CD4-positive, alpha-beta T cell treated with Interleukin-17A for 1 hour (primary cell): ENCODE measurements at regions not wholly inside any gene's neighbourhood (a gene's known extent, or its start where the extent isn't known, plus 50 kb on each side); places are given as distances from the start of the nearest gene placed in this dataset.

Experiments
- DNase-seq: peaks from one replicate; pipeline ENCODE4 v3.0.0-alpha.2; 2020

DNA sequence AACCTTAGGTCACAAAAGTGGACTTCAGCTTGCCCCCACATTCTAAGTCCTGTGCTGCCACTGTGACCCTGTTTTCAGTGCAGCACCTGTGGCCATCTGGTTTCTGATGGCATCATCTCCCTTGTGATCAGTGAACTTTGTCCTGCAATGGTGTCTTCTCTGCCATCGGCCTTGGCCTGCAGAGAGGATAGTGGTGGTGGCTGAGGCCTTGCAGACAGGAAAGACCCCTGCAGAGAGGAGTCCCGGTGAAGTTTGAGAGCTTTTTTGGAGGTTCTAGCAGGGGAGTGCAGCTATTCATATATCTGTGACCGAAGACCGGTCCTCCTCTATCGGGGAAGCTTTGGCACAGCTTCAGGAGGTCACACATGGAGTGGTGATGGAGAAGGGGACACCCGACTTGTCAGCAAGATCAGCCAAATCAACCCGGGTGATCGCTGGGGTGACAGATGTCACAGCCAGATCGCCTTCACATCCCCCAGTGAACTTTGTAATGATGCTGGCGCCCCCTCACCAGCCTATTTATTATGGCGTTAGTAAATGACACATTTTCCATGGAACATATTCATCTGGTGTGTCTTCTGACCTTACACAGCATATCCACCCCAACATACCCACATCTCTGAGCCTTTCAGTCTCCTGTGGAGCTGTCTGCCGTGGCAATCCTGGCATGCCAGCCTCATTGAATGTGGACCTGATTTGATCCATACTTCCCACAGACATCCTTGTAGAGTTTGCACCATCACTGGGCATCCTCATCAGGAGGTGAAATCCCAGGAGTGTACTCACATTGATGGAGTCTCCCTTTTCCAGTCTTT is 136.1 kb downstream of the PAPOLA start:
- no peak for DNase-seq

DNA sequence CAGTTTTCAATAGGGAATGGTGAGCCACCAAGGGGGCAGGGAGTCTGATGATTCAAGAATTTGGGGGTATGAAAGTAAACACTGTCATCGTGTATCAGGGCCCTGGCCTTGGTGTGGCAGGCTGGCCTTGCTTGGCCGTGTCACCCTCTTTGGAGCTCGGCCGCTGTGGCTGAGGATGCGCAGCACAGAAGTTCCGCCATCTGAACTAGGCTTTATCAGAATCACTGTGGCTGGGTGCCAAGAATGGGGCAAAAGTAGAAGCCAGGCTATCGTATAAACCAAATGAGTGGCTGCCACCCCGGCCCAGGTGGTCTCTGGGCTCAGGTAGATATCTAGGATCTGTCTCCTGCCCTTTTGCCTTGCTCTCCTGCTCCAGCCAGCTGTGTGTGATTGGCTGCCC is 137.4 kb downstream of the PAPOLA start:
- DNase-seq: no peak

DNA sequence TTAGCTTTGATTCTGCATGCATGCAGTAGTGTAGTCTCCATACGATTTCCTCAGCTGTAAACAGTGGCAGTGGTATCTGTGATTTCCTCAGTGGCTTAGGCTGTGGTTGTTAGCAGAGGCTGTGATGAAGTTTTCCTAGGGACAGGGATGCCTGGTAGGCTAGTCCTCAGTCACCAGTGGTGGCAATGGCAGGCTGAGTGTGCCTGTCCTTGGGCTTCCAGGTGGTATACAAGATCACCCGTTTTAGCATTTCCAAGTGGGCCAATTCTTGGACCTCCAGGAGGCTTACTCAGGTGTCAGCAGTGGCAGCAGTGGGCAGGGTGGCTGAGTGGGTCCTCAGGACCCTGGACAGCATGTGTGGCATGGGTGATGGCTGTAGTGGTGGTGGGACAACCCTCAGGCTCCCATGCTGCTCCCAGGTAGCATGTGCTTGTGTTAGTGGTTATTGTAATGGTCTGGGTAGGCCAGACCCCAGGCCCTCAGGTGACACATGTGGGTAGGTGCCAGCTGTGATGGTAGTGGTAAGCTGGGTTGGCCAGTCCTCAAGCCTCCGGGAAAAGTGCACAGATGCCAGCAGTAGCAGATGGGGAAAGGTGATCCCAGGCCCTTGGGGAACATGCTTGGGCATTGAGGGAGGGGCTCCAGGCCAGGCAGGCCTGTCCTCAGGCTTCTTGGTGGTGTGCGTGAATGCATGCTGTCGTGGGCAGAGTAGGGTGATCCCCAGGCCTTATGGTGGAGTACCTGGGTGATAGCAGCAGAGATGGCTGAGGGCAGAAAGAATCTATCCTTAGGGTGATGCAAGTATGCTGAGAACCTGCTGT is 146.5 kb downstream of the PAPOLA start:
- no peak for DNase-seq

DNA sequence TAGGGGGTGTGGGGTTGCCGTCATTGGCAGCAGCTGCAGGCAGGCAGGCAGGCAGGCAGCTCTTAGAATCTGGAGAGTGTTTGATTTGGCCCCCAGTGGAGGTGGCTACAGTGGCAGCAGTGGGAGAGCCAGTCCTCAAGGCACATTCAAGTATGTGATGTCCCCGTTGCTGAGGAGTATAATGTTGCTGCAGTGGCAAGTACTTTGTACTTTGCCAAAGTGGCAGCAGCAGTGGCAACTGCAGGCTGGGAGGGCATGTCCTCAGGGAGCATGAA is 147.1 kb downstream of the PAPOLA start:
- no peak for DNase-seq

DNA sequence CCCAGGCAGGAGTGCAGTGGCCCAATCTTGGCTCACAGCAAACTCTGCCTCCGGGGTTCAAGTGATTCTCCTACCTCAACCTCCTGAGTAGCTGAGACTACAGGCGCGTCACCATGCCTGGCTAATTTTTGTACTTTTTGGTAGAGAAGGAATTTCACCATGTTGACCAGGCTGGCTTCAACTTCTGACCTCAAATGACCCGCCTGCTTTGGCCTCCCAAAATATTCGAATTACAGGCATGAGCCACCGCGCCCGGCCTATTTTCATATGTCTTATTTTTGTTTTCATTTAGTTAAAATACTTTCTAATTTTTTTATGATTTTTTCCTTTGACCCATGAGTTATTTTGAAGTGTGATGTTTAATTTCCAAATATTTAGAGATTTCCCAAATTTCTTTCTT is 143.6 kb upstream of the VRK1 start:
- no peak for DNase-seq

DNA sequence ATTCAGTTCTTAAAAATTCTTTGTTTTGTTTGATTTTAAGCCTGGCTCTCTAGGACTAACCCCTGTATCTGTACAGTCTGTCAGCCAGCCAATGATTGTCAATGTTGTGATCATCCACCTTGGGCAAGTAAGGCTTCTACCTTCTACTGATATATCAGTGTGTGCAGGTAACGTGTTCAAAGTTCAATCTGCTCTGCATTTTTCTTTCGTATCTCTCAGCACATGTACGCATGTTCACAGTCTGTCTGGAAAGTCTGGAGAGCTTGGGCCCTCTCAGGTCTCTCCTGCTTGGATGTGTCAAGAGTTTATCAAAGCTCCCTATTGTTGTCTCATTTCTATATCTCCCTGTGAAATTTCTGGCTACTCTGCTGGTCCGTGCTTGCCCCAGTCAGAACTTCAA is 138.6 kb upstream of the VRK1 start:
- DNase-seq: no peak

DNA sequence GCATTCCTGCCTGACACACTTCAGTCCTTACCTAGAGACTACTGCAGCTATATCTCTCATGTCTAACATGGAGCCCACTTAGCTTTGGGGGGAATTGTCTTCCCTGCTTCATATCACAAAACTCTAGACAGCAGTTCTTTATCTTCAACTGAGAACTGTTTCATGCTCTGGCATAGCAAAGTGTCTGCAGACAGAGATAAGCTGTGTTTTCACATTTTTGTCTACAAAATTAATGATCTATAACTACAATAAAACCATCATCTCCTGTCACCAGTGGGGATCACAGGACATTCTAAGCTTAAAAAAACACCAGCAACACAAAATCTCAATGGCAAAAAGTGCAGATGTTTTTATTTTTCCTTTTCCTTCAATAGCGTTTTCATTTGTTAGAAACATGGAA is 137.1 kb upstream of the VRK1 start:
- DNase-seq: no peak

DNA sequence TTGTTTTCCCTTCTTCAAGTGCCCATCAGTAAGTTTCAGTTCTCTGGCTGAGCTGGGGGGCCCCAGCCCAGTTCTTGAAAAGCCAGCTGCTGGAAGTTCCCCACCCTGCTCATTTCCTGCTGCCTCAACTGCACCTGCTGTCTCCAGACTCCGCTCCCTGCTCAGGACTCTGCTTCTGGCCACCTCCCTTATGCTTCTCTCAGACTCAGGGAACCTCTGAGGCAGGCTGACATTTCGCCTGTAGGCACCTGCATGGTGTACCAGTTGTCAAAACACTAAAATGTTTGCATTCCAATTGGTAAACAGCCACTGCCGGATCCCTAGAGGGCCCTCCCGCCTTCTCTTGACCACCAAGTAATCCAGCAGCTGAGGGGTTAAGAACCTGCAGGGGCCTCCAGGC is 136.5 kb upstream of the VRK1 start:
- DNase-seq: no peak

DNA sequence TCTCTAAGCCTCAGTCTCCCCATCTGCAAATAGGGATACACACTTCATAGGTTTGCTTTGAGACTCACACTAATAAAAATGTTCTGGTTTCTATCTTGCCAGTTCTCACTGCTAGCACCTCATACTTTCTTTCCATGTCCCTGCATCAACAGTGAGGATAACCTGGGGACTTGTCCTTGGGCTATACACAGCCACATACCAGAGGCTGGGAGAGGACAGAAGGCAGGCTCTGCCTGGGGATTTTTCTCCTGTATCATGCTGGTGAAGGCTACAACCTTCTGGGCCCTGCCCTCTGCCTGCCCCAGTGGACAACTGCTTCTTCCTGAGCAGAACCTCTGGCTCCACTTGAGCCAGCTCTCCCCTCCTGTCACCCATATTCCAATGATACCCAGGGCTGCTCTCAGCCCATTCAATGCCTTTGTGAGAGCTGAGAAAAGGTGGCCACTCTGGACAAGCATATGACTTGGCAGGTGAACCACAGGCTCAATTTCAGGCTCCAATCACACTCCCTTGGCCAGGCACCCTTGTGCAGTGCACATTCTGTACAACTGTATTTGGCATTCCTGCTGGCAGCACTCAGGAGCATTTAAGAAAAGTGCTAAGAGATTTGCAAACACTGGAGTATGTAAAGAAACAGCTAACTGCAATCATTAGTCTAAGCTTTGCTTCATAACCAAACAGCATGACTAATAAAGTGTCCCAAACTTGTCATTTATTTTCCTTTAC is 135.8 kb upstream of the VRK1 start:
- DNase-seq: no peak

DNA sequence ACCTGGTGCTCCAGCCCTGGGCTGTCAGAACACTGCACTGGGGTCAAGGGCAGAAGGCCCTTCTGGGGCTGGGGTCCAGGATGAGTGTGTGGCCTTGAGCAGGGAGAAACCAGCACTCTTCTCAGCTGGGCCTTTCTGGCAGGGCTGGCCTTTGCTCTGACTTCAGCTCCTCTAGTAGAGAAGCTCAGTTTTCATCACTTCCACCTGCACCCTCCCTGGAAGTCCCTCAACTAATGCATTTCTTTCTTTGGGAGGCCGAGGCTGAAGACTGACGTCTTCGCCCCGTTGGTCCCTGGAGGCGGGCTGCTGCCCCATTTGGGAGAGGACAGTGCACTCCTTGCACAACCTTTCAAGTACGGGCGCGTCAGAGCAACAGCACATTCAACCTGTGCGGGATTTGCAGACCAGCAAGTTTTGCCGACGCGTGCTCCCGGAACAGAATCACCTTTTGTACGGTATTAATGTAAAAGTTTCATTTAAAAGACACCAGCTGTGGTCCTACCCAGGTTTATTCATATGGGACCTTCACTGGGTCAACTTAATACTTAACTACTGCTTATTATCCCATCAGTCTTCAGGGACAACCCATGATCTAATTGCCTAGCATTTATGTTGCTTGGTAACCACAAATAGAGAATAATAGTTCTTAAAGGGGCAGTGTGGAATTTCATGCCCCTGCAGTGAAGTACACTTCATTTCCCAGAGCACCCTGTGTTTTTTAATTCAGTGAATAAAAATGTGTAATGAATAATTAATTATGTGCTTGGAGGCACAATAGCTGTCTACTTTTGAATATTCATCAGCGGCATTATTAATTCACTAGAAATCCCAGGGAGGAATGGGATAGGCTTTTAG is 134.8 kb upstream of the VRK1 start:
- DNase-seq: no peak

DNA sequence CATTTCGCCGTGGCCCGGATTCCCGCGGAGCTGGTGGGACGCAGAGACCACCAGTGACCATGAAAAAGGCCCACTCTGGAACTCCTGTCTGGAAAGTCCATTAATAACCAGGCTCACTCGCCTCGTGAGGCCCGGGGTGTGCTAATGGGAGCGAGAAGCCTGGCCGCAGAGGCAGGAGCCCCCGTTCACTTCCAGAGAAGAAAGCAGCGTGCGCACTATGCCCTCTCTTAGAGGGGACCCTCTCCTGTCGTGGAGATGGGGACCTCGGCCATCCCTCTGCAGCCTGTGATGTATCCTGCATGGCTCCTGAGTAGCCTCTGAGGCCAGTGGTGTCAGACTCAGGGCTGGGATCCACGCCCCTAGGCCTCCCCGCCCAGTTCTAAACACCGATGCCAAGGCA is 134.1 kb upstream of the VRK1 start:
- no peak for DNase-seq

DNA sequence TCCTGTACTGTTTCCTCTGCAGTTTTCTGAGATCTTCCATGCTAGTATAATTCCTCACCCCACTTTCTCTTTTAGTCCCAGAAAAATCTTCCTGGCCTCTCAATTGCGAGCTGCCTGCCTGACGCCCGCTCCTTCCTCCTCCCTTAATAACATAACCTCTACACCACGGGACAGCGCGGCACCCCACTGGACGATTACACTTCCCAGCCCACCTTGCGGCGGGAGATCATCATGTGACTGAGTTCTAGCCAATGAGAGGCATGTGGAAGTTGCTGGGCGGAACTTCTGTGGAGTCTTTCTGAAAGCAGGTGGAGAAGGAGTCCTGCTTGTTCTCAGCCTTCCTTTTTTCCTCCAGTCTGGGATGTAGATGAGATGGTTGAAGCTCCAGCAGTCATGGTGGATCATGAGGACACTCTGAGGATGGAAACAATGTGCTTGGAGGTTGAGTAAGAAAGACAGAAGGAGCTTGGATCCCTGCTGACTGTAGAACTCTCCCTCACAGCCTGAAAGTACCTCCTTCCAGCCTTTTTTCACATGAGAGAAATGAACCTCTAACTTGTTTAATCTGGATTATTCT is 133.6 kb upstream of the VRK1 start:
- DNase-seq: no peak

DNA sequence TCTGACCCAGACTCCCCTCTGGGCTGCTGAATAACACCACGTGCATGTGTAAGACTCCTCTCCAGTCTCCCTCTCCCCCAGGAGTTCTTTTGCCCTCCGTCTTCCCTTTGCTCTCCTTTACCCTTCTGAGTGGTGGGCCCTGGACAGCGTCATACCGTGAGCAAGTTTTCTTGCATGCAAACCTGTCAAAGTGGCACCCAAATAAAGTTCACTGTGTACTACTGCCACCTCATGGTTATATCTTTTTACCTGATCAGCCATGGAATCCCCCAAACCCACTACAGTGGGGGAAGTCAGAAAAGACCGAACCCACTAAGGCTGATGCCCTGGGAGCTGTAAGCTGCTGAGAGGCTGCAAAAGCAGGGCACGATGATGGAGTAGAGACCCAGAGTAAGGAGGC is 131.1 kb upstream of the VRK1 start:
- no peak for DNase-seq

DNA sequence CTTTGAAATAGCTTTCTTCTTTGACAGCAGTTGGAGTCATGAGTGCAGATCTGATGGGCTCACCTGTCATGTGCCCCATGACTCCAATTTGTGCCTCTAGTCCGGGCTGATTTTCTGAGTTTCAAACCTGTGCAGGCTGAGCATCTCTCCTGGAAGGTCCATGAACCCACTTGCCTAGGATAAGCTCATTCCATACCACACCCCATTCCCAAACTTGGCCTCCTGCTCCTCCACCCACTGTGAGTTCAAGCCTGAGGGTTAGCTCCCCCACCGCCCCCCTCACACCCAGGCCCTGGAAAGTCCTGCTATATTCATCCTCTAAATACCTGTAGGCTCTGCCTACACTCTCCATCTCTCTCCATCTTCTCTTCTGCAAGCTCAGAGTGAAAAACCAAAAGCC is 126.8 kb upstream of the VRK1 start:
- DNase-seq: no peak

DNA sequence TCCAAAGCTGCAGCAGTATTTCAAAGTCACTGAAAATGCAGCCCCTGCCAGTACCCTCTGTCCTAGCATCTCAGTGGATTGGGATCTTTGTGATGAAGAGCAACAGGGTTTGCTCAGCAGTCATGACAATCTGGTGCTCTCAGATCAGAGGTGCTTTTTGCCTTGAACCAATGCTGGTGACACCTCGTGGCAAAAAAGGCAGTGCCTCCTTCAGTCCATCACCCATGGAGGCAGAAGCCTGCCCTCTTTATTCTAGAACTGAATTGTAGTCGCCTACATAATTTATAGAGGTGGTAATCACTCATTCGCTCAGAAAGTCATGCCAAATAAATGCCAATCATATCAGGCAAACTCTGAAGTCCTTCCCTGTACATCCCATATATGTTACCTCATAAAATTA is 126.0 kb upstream of the VRK1 start:
- DNase-seq: no peak

DNA sequence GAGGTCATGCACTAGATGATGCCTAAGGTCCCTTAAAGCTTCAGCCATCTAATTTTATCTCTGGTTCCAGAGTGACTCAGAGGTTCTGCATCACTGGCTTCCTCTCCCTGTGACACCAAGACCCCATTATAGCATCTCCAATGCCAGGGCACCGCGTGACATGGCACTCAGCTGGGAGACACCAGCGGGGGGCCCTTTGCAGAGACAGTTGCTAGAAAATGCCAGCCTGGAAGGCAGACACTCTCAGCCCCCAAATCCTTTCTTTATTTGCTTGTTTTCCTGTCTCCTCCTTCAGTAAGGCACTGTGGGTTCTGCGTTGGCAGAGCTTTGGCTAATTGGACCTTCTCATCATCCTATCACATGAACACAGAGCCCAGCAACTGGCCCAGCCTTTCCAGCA is 123.5 kb upstream of the VRK1 start:
- DNase-seq: no peak

DNA sequence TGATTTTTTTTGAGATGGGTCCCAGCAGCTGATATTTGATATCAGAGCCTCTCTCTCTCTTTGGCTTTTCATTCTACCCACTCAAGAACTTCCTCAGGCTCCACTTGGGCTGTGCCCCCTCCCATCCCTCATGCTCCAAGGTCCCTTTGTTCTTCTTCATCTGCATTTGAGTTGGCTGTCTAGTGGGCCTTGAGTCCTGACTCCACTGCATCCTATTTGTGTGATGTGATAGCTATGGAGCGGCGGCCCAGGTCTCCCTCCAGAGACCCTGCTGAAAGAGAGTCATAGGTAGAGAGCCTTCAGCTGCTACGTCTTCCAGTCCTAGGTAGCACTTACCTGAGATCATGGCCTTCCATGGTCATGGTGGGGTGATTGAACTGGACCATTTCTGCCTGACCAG is 123.1 kb upstream of the VRK1 start:
- no peak for DNase-seq

DNA sequence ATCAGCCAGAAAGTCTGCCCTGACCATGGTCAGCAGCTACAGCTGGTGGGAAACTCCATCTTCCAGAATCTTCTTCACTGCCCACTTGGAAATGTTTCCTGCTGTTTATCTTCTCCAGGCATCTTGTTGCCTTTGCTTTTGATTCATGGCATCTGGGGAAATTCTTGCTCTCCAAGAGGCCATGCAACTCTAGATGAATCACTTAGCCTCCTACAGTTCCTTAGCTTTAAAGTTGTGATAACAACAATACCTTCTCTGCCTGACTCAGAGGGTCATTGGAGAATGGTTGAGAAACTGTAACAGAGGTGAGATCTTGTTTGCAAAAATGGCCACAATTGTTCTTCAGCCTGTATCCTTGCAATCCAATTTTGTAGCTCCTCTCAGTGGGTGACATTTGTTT is 121.0 kb upstream of the VRK1 start:
- no peak for DNase-seq

DNA sequence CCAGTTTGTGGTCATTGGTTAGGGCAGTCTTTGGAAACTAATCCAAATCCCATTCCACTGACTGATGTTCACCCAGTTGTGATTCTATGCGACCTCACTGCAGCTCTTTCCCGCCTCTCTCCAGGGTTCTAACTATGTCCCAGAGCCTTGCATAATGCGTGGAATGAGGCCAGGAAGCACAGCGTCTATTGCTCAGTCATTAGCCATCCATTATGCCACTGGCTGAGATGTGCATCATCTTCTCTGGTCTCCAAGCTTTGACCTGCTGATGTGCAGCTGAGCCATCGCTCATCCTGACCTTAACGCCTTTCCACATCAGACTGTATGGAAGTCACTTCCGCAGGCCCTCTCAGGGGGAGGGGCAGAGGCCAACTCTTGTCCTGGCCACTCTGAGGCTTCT is 115.4 kb upstream of the VRK1 start:
- DNase-seq: no peak

DNA sequence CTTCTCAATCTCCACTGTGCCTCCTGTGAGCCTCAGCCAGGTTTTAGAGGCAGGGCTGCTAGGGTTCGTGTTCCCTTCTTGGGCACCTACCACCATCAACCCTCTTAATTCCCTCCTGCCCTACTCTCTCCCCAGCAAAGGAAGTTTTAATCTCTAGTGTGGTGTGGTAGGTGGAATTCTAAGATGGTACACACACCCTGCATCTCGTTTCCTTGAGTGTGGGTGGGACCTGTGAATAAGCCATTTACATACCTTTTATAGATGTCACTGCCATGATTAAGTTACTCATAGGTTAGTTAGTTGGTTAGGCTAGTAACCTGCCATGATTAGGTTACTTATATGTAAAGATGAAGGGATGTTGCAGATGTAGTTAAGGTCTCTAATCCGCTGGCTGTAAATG is 114.8 kb upstream of the VRK1 start:
- no peak for DNase-seq

DNA sequence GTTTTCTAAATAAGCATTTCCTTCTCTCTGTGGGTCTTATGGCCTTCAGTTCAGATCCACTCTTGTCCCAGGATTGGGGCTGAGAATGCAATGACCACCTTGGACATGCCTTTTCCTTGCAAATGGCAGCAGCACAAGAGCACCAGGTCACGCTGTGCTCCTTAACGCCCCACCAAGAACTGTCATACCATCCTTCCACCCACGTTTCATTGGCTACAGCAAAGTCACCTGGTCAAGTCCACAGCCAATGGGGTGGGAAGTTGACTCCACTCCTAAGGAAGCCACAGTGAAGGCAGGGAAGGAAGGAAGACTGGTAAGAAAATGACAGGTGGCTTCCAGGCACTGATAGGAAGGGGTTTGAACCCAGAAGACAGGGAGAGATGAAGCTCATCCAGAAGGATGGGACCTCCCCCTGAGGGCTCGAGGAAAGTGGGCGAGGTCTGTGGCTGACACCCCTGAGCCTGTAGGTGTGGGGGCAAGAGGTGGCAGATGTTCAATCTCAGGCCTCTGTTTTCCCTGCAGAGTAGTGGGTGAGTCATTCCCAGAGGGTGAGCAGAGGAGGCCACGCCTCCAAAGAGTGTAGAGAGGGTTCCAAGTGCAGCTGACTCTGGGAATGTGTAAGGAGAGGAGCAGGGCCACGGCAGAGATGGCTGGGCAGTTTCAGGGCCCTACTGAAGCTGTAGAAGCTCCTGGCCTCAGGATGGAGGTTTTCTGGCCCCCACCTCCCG is 113.5 kb upstream of the VRK1 start:
- no peak for DNase-seq

DNA sequence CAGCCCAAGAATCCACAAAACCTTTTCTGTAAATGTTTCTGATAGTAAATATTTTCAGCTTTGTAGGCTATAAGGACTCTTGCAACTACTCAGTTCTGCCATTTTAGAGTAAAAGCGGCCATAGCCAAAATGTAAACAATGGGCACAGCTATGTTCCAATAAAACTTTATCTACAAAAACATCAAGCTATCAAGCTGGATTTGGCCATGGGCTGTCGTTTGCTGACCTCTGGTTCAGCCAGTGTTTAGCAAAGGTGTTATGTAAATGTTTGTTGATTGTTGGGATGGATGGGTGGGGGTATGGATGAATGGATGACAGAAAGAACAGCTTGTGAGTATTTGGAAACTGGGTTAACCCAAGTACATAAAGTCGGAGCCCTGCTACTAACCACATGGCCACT is 111.1 kb upstream of the VRK1 start:
- no peak for DNase-seq
